H54 (cell line): ENCODE measurements at regions not wholly inside any gene's neighbourhood (a gene's known extent, or its start where the extent isn't known, plus 50 kb on each side); places are given as distances from the start of the nearest gene placed in this dataset.
"Not testable (repeated sequence)": the region's sequence is repeated elsewhere in the genome, so short reads cannot be mapped to it uniquely, and the experiment has no call there.

Source experiments
- DNase-seq: peaks from one replicate; pipeline ENCODE4 v3.0.0; 2011; ENCODE audit warnings: low spot score, mixed read lengths; ENCODE audit not compliant: insufficient read length
- FAIRE-seq: peaks from 3 replicates; lab custom pipeline; 2011; peaks lifted over from hg19 to GRCh38; lab: Jason Lieb, UNC
- POLR2A ChIP-seq: IDR thresholded peaks from 2 replicates; pipeline ENCODE4 v1.6.1; 2011; ENCODE audit warnings: low read depth, mild to moderate bottlenecking, low read length

DNA sequence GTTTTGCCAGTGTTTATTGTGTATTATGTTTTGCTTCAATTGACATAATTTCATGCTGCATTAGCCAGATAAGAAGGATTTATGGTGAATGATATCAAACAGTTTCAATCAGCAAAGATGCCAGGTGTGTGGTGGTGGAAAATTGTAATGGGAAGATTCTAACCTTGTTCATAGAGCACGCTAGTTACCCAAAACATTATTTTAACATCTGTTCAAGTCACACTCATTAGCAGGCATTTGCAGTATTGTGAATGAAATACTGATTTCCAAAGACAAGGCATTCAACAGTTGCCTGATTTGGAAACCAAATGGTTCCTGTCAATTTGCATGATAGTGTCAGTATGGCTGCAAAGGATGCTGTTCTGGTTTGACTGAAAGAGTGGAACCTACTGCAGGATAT lies 129.7 kb downstream of the EPC1 start:
- no peak for FAIRE-seq
- no peak for DNase-seq
- no peak for TF ChIP-seq POLR2A

DNA sequence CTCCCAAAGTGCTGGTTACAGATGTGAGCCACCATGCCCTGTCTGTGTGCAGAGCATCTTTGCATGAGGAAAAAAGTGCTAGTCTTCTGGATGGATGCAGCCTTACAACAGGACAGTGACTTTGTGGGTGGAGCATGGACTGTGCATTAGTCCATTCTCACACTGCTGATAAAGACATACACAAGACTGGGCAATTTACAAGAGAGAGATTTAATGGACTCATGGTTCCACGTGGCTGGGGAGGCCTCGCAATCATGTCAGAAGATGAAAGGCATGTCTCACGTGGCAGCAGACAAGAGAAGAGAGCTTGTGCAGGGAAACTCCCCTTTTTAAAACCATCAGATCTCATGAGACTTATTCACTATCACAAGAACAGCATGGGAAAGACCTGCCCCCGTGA lies 133.1 kb downstream of the EPC1 start:
- DNase-seq, FAIRE-seq: not testable (repeated sequence)

DNA sequence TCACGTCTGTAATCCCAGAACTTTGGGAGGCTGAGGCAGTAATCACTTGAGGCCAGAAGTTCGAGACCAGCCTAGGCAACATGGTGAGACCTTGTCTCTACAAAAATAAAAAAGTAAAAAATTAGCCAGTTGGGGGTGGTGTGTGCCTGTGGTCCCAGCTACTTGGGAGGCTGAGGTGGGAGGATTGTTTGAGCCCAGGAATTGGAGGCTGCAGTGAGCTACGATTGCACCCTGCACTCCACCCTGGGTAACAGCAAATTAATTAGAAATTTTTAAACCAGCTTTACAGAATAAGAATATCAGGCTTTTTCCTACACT lies 136.0 kb downstream of the EPC1 start:
- FAIRE-seq: no peak
- TF ChIP-seq POLR2A: no peak
- no peak for DNase-seq

DNA sequence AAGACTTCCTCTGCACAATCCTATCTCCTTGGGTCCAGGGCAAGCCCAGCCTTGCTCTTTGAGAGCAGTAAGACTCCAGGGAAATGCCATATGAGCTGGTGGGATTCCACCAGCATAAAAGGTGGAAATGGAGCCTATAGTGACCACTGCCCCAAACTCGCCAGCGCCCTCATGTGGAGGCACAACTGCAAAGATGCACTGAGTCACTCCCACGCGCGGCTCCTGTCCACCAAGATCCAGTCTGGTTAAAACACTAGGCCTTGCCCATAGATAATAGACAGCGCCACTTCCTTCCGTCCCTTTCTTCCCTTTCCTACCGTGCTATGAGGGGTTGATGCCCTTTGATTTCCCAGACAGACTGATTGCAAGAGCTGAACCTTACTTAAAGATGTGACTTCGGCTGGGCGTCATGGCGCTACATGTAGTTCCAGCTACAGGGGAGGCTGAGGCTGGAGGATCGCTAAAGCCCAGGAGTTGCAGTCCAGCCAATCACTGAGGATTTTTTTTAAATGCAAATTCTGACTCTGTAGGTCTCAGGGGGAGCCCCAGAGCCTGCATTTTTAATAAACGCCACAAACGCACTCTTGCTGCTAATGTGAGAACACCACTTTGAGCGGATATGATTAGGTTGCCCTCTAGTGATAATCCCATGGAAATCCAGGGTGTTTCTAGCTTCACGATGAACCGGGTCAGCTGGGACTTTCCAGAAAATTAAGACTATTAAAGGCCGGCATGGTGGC lies 136.5 kb downstream of the EPC1 start:
- no peak for TF ChIP-seq POLR2A
- FAIRE-seq (peak; percentile 27), DNase-seq (peak; percentile 42)

DNA sequence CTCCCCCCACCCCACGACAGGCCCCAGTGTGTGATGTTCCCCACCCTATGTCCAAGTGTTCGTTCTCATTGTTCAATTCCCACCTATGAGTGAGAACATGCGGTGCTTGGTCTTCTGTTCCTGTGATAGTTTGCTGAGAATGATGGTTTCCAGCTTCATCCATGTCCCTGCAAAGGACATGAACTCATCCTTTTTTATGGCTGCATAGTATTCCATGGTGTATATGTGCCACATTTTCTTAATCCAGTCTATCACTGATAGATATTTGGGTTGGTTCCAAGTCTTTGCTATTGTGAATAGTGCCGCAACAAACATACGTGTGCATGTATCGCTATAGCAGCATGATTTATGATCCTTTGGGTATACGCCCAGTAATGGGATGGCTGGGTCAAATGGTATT lies 139.0 kb downstream of the EPC1 start:
- DNase-seq, FAIRE-seq: not testable (repeated sequence)

DNA sequence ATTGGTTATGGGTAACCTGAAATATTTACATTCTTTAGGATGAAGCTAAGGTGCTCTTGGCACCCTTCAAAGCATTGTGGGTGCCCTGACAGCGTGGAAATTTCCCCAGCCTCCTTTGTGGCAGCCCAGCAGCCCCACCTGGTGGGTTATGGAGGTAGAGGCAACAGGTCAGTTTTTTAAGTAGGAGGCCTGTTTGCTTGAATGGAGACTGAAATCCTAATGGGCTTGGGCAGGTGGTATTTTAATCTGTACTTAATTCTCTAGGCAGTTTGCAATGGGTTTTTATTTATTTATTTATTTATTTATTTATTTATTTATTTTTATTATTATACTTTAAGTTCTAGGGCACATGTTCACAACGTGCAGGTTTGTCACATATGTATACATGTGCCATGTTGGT lies 139.4 kb downstream of the EPC1 start:
- FAIRE-seq: no peak
- no peak for TF ChIP-seq POLR2A
- DNase-seq: peak; percentile 43

DNA sequence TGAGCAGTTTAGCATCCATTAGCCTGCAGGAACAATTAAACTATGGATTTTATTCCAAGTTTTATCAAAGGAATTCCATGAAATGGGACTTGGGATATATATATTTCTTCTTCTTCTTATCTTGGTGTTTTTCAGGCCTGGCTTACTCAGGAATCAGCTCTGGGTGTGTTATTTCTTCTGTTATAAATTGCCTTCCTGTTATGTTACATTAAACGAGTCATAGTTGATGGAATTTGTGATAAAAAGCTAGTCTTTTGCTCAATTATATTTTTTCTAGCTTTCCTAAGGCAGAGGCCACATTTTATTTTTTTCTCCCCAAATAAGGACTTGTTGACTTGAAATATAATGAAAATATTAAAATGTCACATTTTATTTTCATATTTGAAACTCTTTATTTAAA lies 141.3 kb downstream of the EPC1 start:
- DNase-seq: no peak
- FAIRE-seq: no peak
- TF ChIP-seq POLR2A: no peak

DNA sequence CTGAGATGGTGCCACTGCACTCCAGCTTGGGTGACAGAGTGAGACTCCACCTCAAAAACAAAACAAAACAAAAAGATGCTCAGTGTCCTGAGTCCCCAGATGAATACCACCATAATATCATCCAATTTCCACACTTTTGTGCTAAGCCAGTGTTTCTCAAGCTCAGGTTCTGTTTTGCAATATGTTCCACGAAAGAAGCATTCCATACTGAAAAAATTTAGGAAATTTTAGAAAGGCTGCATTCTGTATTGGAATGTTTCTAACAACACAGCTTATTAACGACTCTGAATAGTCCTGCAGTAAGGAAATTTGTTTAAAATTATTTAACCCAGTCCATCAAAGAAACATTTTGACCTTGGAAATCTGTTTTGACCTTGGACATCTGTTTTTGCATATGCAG lies 142.4 kb downstream of the EPC1 start:
- FAIRE-seq (no peak), DNase-seq (no peak)

DNA sequence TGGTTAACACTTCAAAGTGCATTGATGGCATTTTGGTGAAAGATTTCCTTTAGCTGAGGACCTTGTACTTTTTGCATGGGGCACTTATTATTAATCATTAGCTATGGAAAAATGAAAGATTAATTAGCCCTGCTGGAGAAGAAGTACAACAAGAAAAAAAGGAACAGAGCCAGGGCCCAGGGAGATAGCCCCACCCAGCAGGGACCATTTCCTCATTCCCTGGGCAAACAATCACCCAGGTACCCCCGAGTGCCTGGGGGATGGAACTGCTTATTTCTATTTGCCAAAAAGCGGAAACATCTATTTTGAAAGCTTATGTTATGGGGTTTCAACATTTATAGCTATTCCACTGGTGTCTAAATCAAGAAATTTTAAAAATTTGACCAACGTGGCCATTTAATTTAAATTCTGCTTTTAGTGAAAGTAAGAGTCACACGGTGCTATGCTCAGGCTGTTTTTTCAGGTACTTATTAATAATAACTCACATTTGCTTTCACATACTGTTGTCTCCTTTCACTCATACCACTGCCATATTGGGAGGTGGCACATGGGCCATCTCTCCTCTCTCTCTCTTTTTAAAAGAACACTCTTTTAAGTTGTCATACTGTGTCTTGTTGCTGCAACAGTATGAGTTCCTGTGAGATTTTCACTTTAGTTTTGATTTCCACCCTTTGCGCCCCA lies 143.6 kb upstream of the KIF5B start:
- TF ChIP-seq POLR2A: no peak
- FAIRE-seq (no peak), DNase-seq (no peak)

More for the DNA sequence above, 142.4 kb downstream of the EPC1 start:
- TF ChIP-seq POLR2A: no peak

DNA sequence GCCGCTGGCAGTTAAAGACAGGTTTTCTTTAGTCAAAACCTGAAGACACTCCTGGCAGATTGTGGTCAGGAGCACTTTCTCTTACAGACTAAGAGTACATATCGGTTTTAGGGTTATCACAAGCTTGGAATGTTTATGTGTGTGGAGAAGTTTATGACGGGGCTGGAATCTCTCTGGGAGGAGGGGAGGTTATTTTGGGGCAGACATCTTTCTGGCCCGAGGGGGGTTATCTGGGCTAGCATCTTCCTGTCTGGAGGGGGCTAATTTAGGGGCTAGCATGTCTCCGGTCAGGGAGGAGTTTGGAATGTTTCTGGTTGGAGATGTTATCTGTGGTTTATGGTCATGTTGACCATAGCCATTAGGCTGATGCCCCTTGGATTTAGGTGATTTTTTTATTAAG lies 141.2 kb upstream of the KIF5B start:
- no peak for FAIRE-seq
- no peak for TF ChIP-seq POLR2A
- DNase-seq: no peak

DNA sequence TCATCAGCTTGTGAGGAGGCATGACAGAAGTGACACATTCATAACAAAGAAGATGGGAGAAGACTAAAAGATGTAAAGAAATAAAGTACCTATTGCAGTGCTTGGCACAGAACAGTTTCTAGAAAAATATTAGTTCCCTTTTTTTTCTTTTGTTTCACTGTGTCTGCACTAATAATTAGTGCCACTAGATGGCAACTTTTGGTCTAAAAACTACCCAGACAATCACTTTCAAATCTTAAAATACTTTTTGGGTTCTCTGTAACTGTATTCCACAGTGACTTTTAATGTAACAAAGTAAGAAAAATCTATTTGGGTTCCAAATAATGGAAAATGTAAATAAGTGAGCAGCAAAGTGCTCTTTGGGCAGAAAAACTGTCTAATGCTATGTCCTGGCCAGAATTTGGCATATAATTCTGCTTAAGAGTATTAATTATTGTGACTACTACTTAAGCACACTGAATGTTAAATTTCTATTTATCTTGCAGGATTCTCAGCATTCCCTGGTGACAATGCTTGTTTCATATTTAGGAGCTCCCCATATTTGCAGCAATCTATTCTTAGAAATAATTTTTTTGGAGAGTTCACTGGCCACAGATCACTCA lies 134.8 kb upstream of the KIF5B start:
- DNase-seq (no peak), FAIRE-seq (peak; percentile 75)
- TF ChIP-seq POLR2A: no peak

DNA sequence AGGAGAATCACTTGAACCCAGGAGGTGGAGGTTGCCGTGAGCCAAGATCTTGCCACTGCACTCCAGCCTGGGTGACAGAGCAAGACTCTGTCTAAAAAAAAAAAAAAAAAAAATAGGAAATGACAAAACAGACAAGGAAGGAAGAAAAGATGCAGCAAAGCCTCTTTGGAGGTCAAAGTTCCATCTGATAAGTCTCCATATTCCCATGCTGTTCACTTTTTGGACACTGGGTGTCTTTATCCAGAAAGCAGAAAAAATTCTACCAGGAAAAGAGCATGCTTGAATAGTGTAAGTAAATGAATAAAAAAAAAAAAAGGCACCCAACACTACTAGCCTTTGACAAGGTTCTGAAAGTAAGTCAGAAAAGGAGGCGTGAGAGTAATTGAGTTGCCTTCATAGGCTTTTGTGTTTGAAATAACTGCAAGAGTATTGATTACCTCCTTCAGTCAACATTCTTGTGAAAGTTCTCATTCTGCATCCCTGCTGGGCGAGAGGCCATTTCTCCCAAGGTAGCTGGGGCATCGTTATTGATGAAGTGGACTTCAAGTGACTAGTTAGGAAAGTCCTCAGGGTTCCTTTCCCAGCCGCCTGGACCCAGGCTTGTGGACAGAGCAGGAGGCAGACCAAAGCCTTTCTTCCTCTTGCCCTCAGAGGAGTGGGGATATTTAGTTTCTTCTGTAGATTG lies 133.3 kb upstream of the KIF5B start:
- no peak for TF ChIP-seq POLR2A
- DNase-seq (no peak), FAIRE-seq (no peak)

DNA sequence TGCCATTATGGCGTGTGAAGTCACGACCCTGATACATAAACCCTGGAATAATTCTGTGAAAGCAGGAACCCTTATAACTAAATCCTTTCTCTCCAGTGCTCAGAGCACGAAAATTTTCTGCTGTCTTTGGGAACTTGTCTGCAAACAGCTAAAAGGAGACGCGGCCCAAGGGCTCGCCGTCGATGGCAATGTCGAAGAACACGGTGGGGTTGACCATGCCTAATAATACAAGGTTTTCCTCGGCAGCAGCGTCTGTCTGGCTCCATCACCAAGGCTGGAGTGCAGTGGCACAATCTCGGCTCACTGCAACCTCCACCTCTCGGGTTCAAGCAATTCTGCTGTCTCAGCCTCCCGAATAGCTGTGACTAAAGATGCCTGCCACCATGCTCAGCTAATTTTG lies 132.4 kb upstream of the KIF5B start:
- not testable (repeated sequence) for DNase-seq, FAIRE-seq

DNA sequence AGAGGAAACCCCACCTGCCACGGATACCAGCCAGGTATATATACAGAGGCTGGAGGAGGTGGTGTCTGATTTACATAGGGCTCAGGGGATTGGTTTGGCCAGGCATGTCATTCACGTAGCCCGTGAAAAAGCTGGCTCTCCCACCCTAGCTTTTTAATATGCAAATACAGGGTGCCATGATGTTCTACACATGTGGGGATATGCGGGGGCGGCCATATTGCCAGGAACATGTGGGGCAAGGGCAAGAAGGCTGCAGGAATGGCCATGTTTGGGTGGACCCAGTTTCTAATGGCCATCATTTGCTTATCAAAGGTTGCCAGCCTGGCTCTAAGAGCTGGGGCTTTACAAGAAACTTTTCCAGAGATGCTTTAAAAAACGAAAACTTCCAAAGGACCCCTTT lies 131.5 kb upstream of the KIF5B start:
- DNase-seq (no peak), FAIRE-seq (no peak)
- no peak for TF ChIP-seq POLR2A

DNA sequence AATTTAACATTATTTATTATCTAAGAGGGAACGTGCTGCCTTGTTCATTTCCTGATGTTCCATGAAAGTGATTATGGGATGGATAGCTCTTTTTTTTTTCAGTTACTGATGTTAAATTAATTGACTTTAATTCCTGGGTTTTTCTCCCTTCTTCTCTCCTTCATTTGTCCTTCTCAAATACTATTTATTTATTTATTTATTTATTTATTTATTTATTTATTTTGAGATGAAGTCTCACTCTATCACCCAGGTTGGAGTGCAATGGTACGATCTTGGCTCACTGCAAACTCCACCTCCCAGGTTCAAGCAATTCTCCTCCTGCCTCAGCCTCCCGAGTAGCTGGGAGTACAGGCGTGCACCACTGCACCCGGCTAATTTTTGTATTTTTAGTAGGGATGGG lies 127.4 kb upstream of the KIF5B start:
- FAIRE-seq, DNase-seq: not testable (repeated sequence)
